Stomach (tissue), 8 donors: ENCODE measurements at regions not wholly inside any gene's neighbourhood (a gene's known extent, or its start where the extent isn't known, plus 50 kb on each side); places are given as distances from the start of the nearest gene placed in this dataset.

Experiments
- DNase-seq, 2 donors: peaks; one replicate each; pipeline versions ENCODE4 v3.0.0 to v3.0.0-alpha.2; 2013 to 2019
- H3K27ac ChIP-seq, 5 donors: fragments of 200-600 bp in 4 of 5; sonication (generic) in 4 of 5; one replicate each; pipeline ENCODE4 v1.5.1; 2013 to 2019; ENCODE audit warnings: mild to moderate bottlenecking in 1 of 5, moderate library complexity in 1 of 5
- H3K27me3 ChIP-seq, 3 donors: fragments of 200-600 bp; sonication (generic); one replicate each; pipeline ENCODE4 v1.5.1; 2017 to 2019; ENCODE audit warnings: mixed run types in 1 of 3
- H3K36me3 ChIP-seq, 4 donors: fragments of 200-600 bp; sonication (generic); 1 replicate in 3 of 4; 2 replicates in 1 of 4; pipeline ENCODE4 v1.5.1; 2016 to 2019
- H3K4me1 ChIP-seq, 4 donors: fragments of 200-600 bp; sonication (generic); one replicate each; pipeline ENCODE4 v1.5.1; 2016 to 2019
- H3K4me3 ChIP-seq, 4 donors: fragments of 200-600 bp; sonication (generic) in 3 of 4; one replicate each; pipeline ENCODE4 v1.5.1; 2016 to 2019; ENCODE audit warnings: mild to moderate bottlenecking in 1 of 4
- H3K9me3 ChIP-seq, 4 donors: fragments of 200-600 bp; sonication (generic); one replicate each; pipeline ENCODE4 v1.5.1; 2016 to 2019
- CTCF ChIP-seq, 7 experiments: fragments of 450-650 bp in 4 of 7; fragments of 200-600 bp in 3 of 7; sonication (generic) in 3 of 7; IDR thresholded peaks; one replicate each; pipeline ENCODE4 v1.5.1; 2016 to 2019; ENCODE audit warnings: antibody characterized with exemption in 7 of 7, control low read depth in 2 of 7, mild to moderate bottlenecking in 1 of 7
- EP300 ChIP-seq: sonication (generic); formaldehyde crosslinking; IDR thresholded peaks from one replicate; pipeline ENCODE4 v1.6.1; 2017; ENCODE audit warnings: antibody characterized with exemption
- POLR2A ChIP-seq, 4 donors: fragments of 450-650 bp; IDR thresholded peaks; one replicate each; pipeline ENCODE4 v1.6.1; 2016; ENCODE audit warnings: antibody characterized with exemption in 4 of 4, control low read depth in 2 of 4, mild to moderate bottlenecking in 1 of 4, moderate library complexity in 1 of 4
- POLR2AphosphoS5 ChIP-seq, 3 donors: sonication (generic); formaldehyde crosslinking; IDR thresholded peaks; one replicate each; pipeline ENCODE4 v1.6.1; 2016; ENCODE audit warnings: antibody characterized with exemption in 3 of 3
- WGBS, 5 donors: extraction: QIAGEN DNeasy Blood & Tissue Kit in 3 of 5; methylation state at CpG; one replicate each; pipeline versions ENCODE4 v1.1.5 to v1.1.7; 2013 to 2018; 5-methylcytosine and 5-hydroxymethylcytosine counted together
- intact Hi-C: fragments of 100-400 bp; cut with DNase I; formaldehyde crosslinking; loops from one replicate; pipeline ENCODE4 v1.15.1; 2023; ENCODE audit warnings: low total_unique reads
- donor health status: healthy with polysubstance abuse.
- donor health status: Bipolar disorder and iron deficiency.
- donor health status: healthy.

- DNase-seq, result no peak
- no peaks in the 10 kb centered on the region for H3K4me1 ChIP-seq
- no peaks in the 10 kb centered on the region for H3K9me3 ChIP-seq
- H3K36me3 ChIP-seq, result no peaks in the 10 kb centered on the region
- intact Hi-C loops, result no loop called here
- 86 to 96% (median 90%) methylated on average over 4 of the region's 4 CpGs for WGBS, 5 donors
- H3K27me3 ChIP-seq, result peaks cover 0 to 40% (median 0%) of the 10 kb centered on the region in 3 donors
- H3K27ac ChIP-seq, result no peak overlapping the region
- no peak overlapping the region for H3K4me3 ChIP-seq
- no peak for TF ChIP-seq POLR2A (IDR thresholded peaks at IDR 0.05)
- TF ChIP-seq CTCF (IDR thresholded peaks at IDR 0.05), result no peak
- TF ChIP-seq EP300, result no peak
Observed at GRCh38 chr12:114164351-114164750, 198.2 kb upstream of the RBM19 start.

GRCh38 chr12:114163771-114164170 is 197.6 kb upstream of the RBM19 start:
- no peak for DNase-seq
- no peaks in the 10 kb centered on the region for H3K36me3 ChIP-seq
- H3K9me3 ChIP-seq, result no peaks in the 10 kb centered on the region
- TF ChIP-seq EP300, result no peak
- no peak for TF ChIP-seq POLR2A (IDR thresholded peaks at IDR 0.05)
- TF ChIP-seq CTCF (IDR thresholded peaks at IDR 0.05), result no peak
- no peak for TF ChIP-seq POLR2AphosphoS5 (IDR thresholded peaks at IDR 0.05)
- no peak overlapping the region for H3K27ac ChIP-seq
- H3K27me3 ChIP-seq, result peaks cover 0 to 40% (median 0%) of the 10 kb centered on the region in 3 donors
- WGBS, 5 donors, result 56 to 79% (median 73%) methylated on average over 4 of the region's 4 CpGs
- intact Hi-C loops, result no loop called here
- H3K4me3 ChIP-seq, result no peak overlapping the region
- no peaks in the 10 kb centered on the region for H3K4me1 ChIP-seq

- TF ChIP-seq CTCF (IDR thresholded peaks at IDR 0.05) (no peak), POLR2A (IDR thresholded peaks at IDR 0.05) (no peak), EP300 (no peak), POLR2AphosphoS5 (IDR thresholded peaks at IDR 0.05) (no peak)
- no peak for DNase-seq
Observed at GRCh38 chr12:114160445-114160844, 194.3 kb upstream of the RBM19 start.

GRCh38 chr12:114152890-114153289 is 186.8 kb upstream of the RBM19 start:
- H3K4me1 ChIP-seq, result no peaks in the 10 kb centered on the region
- peaks cover 0 to 3% (median 0%) of the 10 kb centered on the region in 4 donors for H3K9me3 ChIP-seq
- no peak overlapping the region for H3K27ac ChIP-seq
- no peak for TF ChIP-seq EP300
- TF ChIP-seq CTCF (IDR thresholded peaks at IDR 0.05), result no peak
- TF ChIP-seq POLR2A (IDR thresholded peaks at IDR 0.05), result no peak
- no peak for TF ChIP-seq POLR2AphosphoS5 (IDR thresholded peaks at IDR 0.05)
- no peak for DNase-seq
- no peak overlapping the region for H3K4me3 ChIP-seq
- WGBS, 5 donors, result 52 to 67% (median 63%) methylated on average over 4 of the region's 4 CpGs
- intact Hi-C loops, result no loop called here
- H3K27me3 ChIP-seq, result peaks cover 0 to 23% (median 0%) of the 10 kb centered on the region in 3 donors
- H3K36me3 ChIP-seq, result no peaks in the 10 kb centered on the region

More at GRCh38 chr12:114160445-114160844, 194.3 kb upstream of the RBM19 start:
- no peak overlapping the region for H3K27ac ChIP-seq
- no peaks in the 10 kb centered on the region for H3K4me1 ChIP-seq
- peaks cover 0 to 26% (median 0%) of the 10 kb centered on the region in 3 donors for H3K27me3 ChIP-seq
- no peaks in the 10 kb centered on the region for H3K9me3 ChIP-seq
- intact Hi-C loops, result no loop called here
- H3K36me3 ChIP-seq, result no peaks in the 10 kb centered on the region
- no peak overlapping the region for H3K4me3 ChIP-seq
- 44 to 73% (median 60%) methylated on average over 3 of the region's 3 CpGs for WGBS, 5 donors
